NCI-H460 (cell line): ENCODE measurements at regions not wholly inside any gene's neighbourhood (a gene's known extent, or its start where the extent isn't known, plus 50 kb on each side); places are given as distances from the start of the nearest gene placed in this dataset.

Experiments used
- DNase-seq: peaks from one replicate; pipeline ENCODE4 v3.0.0-alpha.2; 2016; ENCODE audit warnings: low read depth; ENCODE audit errors: extremely low read depth

DNA sequence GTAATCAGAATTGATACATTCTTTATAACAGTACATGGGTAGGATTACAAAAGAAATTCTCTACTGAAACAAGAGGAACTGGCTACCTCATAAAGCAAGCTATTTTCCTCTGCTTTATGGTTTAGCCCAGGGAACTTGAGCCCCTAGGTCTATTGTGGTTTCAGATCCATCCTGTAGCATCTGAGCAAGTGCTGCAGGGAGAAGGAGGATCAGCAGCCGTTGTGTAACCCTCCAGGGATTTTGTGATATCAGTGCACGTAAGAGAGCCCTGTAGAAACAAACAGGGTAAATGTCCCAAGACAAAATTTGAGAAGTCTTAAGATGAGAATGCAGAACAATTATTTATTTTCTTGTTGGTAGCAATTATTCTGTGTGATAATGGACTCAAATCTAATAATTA, 165.2 kb upstream of the DEFB112 start:
- DNase-seq = no peak

DNA sequence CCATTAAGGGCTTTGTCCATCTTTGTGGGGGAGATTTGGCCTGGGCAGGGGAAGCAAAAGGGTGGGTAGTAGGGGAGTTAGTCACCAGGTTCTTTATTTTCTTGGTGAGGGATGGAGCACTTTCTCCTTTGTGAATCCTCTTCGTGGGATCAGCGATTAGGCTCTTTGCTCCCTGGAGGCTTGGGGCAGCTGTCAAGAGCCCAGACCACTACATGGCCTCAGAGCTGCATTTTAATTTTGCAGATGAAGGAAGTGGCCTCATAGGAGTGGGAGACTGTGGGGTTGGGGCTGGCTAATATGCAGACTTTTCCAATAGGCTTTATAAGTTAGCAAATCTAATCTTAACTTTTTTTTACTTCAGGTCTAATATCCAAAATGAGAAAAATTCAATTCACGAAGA, 168.1 kb upstream of the DEFB112 start:
- no peak for DNase-seq

DNA sequence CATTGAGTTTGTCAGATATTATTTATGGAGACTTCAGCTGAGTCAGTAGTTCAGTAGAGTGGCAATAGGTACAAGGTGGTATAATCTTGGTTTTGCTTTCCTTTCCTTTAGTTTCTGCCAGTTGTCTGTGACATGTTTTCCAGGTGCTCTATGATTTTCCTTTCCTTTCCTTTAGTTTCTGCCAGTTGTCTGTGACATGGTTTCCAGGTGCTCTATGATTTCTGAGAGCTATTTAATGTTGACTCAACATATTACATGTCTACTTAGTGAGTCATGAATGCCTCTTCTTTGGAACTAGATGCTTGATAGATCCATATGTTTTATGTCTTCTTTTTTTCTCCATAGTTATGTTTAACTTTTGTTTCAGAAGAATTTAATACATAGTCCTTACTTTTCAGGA, 186.4 kb upstream of the DEFB112 start:
- DNase-seq = no peak

DNA sequence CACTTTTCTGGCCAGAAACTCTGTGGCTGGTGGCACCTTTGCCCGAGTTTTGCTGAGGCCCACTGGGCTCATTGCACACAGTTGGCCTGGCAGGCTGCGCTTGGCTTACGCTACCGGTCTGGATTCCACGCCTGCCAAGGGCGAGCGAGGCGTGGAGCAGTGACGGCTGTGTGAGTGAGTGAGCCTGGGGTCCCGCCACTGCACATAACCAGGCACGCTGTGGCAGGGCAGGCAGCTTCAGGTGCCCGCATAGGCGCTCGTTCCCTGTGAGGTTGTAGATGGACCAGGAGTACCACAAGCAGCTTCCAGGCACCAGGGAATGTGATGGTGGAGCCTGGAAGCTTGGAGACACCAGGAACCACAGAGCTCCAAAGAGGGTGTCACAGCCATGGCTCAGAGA, 190.1 kb upstream of the DEFB112 start:
- no peak for DNase-seq

DNA sequence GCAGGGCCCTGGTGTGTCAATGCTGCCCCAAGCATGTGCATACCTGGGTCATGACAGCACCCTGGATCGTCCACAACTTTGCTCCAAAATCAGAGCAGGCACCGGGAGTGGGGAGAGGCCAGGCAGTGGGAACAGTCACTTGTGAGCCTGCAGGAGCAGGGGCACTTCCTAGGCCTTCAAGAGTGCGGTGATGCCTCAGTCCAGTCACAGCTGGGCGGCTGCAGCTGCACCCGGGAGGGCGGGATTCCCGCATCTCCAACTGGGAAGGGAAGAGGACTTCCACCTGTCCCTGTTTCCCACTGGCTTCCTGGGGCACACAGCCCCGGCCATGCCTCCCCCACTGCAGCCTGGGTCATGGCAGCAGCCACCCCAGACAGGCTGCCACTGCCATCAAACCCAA, 191.3 kb upstream of the DEFB112 start:
- DNase-seq = no peak

DNA sequence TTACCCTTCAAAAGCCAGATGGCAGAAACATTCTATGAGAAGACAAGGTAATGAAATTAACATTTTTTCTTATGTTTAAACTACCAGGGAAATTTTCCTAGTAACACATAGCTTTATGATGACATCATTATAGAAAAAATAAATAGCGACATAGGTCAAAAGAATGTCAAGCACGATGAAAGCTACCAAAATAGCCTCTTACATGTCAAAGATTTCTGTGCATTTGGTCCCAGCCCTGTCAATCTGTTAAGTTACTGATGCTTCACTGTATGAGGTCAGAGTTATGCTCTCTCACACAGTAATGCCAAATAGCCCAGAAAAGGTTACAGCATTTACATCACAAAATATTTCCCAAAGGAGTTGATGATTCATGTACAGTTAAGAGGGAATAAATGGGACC, 199.8 kb upstream of the DEFB112 start:
- DNase-seq = peak; percentile 58

DNA sequence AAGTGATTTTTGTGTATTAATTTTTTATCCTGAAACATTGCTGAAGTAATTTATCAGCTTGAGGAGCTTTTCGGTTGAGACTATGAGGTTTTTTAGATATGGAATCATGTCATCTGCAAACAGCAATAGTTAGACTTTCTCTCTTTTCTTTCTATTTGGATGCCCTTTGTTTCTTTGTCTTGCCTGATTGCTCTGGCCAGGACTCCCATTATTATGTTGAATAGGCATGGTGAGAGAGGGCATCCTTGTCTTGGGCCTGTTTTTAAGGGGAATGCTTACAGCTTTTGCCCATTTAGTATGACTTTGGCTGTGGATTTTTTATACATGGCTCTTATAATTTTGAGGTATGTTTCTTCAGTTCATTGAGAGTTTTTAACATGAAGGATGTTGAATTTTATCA, 207.6 kb upstream of the DEFB112 start:
- DNase-seq = no peak

DNA sequence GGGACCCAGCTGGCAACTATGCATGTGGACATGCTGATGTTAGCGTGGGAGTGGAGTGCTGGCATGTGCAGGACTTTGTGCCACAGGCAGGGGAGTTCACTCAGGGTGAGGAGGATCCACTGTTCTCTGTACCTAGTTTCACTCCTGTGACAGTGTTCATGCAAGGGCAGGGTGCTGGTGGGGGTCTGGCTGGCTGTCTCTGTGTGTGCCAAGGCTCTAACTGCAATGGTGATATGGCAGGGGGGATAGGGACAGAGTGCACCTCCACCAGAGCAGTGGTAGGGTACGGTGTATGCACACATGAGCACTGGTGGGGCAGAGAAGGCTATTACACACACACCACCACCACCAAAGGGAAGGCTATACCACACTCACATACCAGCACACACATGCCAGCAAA, 210.2 kb upstream of the DEFB112 start:
- no peak for DNase-seq

DNA sequence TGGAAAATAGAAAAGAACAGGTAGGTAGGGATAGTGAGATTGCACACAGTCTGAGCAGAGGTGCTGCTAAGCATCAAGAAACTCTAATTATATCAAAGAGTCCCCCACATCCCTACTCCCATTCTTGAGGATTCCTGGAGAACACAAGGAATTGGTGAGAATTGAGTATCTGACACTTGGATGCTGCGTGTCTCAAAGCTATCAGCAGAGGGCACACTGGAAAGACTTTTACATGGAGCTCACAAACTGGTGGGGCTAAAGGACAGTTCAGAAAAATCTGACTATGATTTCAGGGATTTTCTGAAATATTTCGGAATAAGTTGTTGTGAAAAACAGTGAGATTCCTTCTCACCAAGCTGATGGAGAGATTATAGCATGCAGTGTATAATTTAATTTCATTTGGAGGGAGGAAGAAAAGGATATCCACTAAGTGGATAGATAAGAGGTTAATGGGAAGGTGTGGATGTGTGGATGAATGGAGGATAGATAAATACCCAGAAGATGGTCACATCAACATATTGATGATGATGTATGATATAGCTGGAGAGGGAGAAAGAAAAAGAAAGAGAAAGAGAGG, 215.4 kb upstream of the DEFB112 start:
- no peak for DNase-seq

DNA sequence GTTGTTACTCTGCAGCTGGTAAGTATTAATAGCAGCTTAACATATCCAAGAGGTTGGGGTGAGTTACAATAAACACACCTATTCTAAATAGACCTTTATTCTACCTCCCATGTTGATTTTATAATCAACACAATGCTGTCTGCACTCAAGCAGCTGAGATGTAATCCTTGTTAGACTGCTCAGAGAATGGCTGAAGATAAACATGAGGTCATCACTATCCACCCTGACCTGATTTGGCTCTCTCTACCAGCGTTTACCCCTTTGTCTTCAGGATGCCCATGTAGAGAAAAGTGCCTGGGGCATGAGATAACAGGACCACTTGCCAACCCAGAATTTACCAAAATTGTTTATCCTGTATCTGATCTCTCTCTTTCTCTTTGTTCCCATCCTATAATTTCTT, 220.7 kb upstream of the DEFB112 start:
- DNase-seq = no peak

DNA sequence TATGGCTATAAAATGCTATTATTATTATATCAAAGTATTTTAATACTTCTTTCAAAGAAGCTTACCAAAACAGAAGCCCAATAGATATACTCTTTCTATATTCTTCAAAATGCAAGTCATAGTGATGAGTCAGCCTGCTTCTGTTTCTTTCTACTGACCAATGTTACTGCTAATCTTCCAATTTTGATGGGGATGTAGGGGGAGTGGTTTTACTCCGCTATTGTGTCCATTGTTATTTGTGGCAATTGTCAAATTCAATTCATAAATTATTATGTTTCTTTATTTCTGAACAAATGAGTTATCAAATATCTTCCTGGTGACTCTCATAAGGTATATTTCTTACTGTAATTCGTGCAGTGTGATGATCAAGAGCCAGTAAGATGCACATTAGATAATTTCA, 221.5 kb upstream of the DEFB112 start:
- peak; percentile 36 for DNase-seq

DNA sequence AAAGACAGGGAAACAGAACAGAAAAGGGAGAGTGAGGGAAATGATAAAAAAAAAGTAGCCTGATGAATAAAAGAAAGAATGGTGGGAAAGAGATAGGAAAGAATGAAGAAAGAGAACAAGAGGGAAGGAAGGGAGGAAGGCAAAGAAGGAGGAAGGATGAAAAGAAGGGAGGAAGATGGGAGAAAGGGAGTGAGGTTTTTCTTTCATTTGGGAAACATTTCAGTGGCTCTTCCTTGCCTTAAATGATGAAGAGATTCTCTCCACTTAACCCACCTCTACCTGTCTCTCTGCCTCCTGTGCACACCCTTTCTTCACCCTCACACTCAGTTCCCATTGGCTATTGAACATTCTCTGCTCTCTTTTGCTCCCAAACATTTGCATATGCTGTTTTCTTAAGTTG, 222.1 kb upstream of the DEFB112 start:
- DNase-seq = no peak

DNA sequence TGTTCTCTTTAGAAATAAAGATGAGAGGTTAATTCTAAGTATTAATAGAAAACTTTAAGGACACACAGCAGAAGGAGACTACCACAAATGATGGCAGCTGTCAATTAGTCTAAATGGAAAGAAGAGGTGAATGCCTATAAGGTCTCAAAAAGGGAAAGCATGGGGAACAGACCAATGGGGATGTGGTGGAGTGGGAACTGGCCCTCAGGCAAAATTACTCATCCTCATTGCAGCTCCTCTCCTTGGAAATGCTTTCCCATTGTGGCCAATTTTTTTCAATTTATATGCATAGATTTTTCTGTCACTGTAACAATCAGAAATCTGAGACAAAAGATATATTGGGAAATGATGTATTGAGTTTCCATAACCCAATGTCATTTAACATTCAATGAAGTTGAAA, 222.9 kb upstream of the DEFB112 start:
- DNase-seq = no peak

DNA sequence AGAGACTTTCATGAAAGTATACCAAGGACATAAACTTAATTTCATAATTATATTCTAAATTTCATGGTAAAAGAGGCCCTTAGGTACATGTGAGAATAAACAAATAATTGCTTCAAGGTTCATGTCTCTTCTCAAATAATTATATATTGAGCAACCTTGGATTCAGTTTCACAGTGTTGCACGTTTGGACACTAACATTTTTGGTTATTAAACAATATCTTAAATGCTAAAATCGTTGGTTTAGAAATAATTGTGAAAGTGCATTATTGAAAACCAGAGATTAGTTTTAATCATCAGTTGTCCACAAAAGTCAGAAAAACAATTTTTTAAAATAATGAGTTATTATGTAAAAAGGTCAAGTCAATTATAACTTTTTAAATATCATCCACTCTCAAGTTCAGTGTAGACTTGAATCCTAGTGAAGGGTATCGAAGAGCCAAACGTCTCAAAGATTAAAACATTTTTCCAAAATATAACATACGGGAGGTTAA, 227.1 kb upstream of the DEFB112 start:
- DNase-seq = no peak

DNA sequence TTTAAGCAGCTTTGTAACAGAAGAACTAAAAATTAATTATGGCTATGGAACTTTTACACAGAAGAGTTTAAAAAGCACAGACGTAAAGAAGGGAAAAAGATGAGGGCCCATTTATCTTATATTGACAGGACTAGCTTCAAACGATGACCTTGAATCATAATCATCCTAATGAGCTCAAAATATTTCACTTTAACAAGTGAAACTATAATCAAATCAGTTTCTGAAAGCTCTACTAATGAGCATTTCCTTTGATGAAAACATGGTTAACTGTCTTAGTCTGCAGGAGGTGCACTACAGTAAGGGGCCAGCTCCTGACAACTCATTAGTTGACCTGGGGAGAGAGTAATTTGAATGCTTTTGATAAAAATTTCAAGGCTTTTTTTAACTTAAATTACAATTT, 228.0 kb upstream of the DEFB112 start:
- DNase-seq = no peak

DNA sequence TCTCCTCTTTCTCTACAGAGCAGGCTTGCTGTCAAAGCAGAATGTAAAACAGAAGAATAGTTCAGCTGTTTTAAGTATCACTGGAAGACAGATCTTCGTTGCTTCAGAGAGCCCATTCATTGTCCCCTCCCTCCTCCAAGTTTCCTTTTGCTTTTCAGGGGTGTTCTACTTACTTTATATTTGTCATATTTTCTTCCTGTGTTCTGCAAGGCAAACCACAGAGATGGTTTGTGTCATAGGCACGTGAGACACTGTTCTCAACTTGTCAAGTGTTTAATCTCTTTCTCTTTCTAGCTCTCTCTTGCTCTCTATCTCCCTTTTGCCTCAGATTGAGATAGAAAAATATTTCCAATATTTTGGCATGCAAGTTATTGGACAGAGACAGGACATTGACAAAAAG, 228.9 kb upstream of the DEFB112 start:
- no peak for DNase-seq

DNA sequence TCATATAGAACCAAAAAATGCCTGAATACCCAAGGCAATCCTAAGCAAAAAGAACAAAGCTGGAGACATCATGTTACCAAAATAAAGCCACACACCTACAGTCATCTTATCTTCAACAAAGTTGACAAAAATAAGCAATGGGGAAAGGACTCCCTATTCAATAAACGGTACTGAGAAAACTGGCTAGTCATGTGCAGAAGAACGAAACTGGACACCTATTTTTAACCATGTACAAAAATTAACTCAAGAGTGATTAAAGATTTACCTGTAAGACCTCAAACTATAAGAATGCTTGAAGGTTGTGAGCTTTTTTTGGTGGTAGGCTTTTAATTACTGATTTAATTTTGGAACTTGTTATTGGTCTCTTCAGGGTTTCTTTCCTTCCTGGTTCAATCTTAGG, 236.0 kb upstream of the DEFB112 start:
- no peak for DNase-seq

DNA sequence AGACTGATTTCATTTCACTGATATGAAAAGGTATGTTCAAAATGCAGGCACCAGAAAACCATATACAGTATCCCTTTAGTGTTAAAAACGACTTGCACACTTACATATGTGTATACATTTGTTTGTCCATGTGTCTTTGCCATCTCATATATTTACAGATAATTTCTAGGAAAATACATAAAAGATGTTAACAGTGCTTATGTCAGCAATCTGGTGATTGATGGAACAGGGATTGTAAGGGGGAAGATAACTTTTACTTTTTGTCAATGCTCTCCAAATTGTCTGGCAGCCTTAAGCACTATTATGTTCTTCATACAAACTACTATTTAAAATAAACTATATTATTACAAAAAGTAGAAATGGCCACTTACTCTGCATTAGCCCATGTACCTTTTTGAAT, 238.5 kb upstream of the DEFB112 start:
- no peak for DNase-seq

DNA sequence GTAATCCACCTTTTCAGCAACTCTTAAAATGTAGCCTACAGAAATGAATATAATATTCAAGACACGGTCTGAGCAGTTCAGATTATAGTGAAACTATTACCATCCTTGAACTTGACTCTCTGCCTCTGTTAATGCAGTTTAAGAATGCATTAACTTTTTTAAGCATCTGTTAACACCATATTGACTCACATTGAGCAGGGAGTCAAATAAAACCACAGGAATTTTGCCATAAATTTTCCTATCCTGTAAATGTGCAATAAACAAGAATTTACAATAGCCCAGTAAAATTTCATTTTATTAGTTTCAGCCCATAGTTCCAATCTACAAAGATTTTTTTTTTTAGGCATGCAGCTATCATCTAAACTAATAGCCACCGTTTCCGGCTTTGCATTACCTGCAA, 239.2 kb upstream of the DEFB112 start:
- no peak for DNase-seq

DNA sequence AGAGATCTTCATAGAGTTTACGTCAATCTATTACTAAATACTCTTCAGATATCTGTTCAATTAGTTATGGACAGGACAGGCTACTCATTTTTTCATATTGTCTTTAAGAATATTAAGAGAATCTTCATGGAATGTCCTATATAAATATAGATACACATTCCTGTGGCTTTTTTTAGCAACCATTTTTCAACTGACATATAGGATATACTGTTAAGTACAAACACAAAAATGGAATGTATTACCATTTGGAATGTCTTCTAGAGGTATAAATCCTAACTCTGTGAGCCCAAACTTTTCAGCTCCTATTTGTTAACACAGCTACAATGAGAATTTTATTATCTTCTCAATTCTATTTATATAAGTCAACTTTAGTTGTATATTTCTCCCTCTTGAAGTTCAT, 239.6 kb upstream of the DEFB112 start:
- DNase-seq = no peak

DNA sequence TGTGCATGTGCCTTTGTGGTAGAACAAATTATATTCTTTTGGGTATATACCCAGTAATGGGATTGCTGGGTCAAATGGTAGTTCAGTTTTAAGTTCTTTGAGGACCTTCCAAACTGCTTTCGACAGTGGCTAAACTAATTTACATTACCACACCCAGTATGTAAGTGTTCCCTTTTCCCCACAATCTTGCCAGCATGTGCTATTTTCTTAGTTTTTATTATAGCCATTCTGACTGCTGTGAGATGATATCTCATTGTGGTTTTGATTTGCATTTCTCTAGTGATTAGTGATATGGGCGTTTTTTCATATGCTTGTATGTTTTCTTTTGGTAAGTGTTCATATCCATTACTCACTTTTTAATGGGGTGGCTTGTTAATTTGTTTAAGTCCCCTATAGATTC, 251.6 kb upstream of the DEFB112 start:
- DNase-seq = no peak

DNA sequence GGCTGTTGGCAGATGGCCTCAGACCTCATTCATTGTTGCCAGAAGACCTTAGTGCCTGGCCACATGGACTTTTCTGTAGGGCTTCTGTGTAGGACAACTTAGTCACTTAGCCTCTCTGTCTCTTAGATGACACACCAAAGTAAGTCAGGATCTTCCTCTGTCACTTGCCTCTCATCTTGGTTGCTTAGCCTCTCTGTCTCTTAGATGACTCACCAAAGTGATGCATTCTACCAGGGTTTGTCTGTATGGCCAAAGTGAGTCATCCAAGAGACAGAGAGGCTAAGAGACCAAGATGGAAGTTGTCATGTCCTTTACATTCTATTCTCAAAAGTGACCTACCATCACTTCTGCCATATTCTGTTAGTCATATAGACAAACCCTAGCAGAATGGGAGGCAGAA, 255.9 kb upstream of the DEFB112 start:
- DNase-seq = no peak

DNA sequence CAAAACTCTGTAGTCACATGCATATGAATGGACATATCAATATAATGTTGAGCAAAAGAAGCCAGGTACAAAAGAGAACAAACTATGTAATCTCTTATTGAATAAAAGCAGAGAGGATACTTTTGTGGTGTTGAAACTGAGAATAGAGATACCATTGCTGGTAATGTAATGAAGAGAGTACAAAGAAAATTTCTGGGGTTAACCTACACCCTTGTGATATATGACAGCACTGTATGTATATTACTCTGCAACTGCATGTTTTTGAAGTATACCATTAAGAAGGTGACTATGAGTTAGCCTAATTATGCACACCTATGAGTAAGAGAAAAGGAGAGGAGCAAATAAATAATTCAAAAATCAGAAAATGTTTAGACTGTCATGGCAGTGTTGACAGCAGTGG, 268.8 kb upstream of the DEFB112 start:
- no peak for DNase-seq

DNA sequence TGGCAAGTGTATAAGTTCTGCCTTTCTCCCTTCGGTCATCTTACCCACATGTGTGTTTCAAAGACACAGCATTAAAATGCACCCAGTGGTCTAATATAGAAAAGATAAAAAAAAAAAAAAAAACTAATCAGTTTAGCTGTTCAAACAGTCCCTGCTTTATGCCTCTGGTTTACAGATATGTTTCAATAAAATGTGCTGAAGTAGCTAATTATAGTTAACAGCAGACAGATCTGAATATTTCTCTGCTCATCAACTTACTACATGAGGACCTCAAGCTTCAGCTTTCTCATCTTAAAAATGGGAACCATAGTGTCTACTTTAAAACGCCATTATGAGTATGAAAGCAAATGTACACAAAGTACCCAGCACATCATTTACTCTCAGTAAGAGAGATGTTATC, 280.6 kb upstream of the DEFB112 start:
- no peak for DNase-seq
